NCI-H187 (cell line): ENCODE measurements at regions not wholly inside any gene's neighbourhood (a gene's known extent, or its start where the extent isn't known, plus 50 kb on each side); places are given as distances from the start of the nearest gene placed in this dataset.

Experiments used
- DNase-seq, 2 experiments: peaks; one replicate each; lab custom pipeline; 2025; lab: John Stamatoyannopoulos, UW

GRCh38 chr1:162921311-162921710 lies 60.3 kb upstream of the CCDC190 start:
- no peak for DNase-seq

GRCh38 chr1:162919034-162919433 lies 58.1 kb upstream of the CCDC190 start:
- DNase-seq = no peak

GRCh38 chr1:162918151-162918754 lies 57.3 kb upstream of the CCDC190 start:
- no peak for DNase-seq

GRCh38 chr1:162916821-162917613 lies 56.0 kb upstream of the CCDC190 start:
- DNase-seq = no peak

- DNase-seq = no peak
These were observed 55.4 kb upstream of the CCDC190 start for GRCh38 chr1:162916407-162916806.

GRCh38 chr1:162914601-162915000 lies 53.6 kb upstream of the CCDC190 start:
- no peak for DNase-seq

GRCh38 chr1:162913345-162913744 lies 52.4 kb upstream of the CCDC190 start:
- DNase-seq = no peak

GRCh38 chr1:162912061-162912667 lies 51.2 kb upstream of the CCDC190 start:
- no peak for DNase-seq
